Keratinocyte (primary cell): ENCODE measurements at regions not wholly inside any gene's neighbourhood (a gene's known extent, or its start where the extent isn't known, plus 50 kb on each side); places are given as distances from the start of the nearest gene placed in this dataset.

ENCODE experiments used
- DNase-seq: peaks from one replicate; pipeline ENCODE4 v3.0.0-alpha.2; 2011; ENCODE audit warnings: low read depth, missing footprints, low spot score
- FAIRE-seq: peaks from 2 replicates; lab custom pipeline; 2011; peaks lifted over from hg19 to GRCh38; lab: Jason Lieb, UNC
- H2AFZ ChIP-seq: 2 replicates; pipeline ENCODE4 v1.6.0; 2012; ENCODE audit warnings: low read length, control low read depth, inconsistent platforms; ENCODE audit not compliant: control insufficient read depth
- H3K27ac ChIP-seq: 2 replicates; pipeline ENCODE4 v1.5.1; 2011; ENCODE audit warnings: low read length; ENCODE audit not compliant: control insufficient read depth, insufficient read depth
- H3K27me3 ChIP-seq: 3 replicates; pipeline ENCODE4 v1.6.0; 2011; ENCODE audit warnings: low read length; ENCODE audit not compliant: control insufficient read depth, insufficient read depth; ENCODE audit errors: extremely low read depth
- H3K36me3 ChIP-seq, 2 experiments: 2 replicates in 1 of 2; 3 replicates in 1 of 2; pipeline ENCODE4 v1.5.1; 2011; ENCODE audit warnings: low read length in 2 of 2, mild to moderate bottlenecking in 1 of 2; ENCODE audit not compliant: control insufficient read depth in 2 of 2, insufficient read depth in 2 of 2; ENCODE audit errors: extremely low read depth in 1 of 2
- H3K4me1 ChIP-seq: 3 replicates; pipeline ENCODE4 v1.5.1; 2011; ENCODE audit warnings: low read length; ENCODE audit not compliant: control insufficient read depth, insufficient read depth; ENCODE audit errors: extremely low read depth
- H3K4me2 ChIP-seq: 3 replicates; pipeline ENCODE4 v1.6.0; 2011; ENCODE audit warnings: low read depth, low read length; ENCODE audit not compliant: control insufficient read depth, insufficient read depth; ENCODE audit errors: extremely low read depth
- H3K4me3 ChIP-seq, 3 experiments: fragments of 200-600 bp in 1 of 3; sonication (generic) in 1 of 3; 2 replicates in 2 of 3; 3 replicates in 1 of 3; pipeline ENCODE4 v1.5.1; 2011 to 2016; ENCODE audit warnings: low read length in 3 of 3, mild to moderate bottlenecking in 3 of 3, control low read depth in 2 of 3, inconsistent platforms in 1 of 3, low read depth in 1 of 3, mixed read lengths in 1 of 3, mixed run types in 1 of 3, moderate library complexity in 1 of 3; ENCODE audit not compliant: control insufficient read depth in 2 of 3, insufficient read depth in 2 of 3; ENCODE audit errors: extremely low read depth in 1 of 3
- H3K79me2 ChIP-seq: 2 replicates; pipeline ENCODE4 v1.6.0; 2012; ENCODE audit warnings: low read length; ENCODE audit not compliant: control insufficient read depth, insufficient read depth
- H3K9ac ChIP-seq: 3 replicates; pipeline ENCODE4 v1.6.0; 2011; ENCODE audit warnings: low read length; ENCODE audit not compliant: control insufficient read depth, insufficient read depth; ENCODE audit errors: extremely low read depth
- H3K9me1 ChIP-seq: 3 replicates; pipeline ENCODE4 v1.6.0; 2011; ENCODE audit warnings: low read length; ENCODE audit not compliant: control insufficient read depth, insufficient read depth; ENCODE audit errors: extremely low read depth
- H3K9me3 ChIP-seq: 2 replicates; pipeline ENCODE4 v1.5.1; 2012; ENCODE audit warnings: low read depth, low read length; ENCODE audit not compliant: control insufficient read depth
- H4K20me1 ChIP-seq: 3 replicates; pipeline ENCODE4 v1.6.0; 2011; ENCODE audit warnings: low read length; ENCODE audit not compliant: control insufficient read depth, insufficient read depth; ENCODE audit errors: extremely low read depth
- CTCF ChIP-seq, 3 experiments: IDR thresholded peaks in 1 of 3; conservative IDR thresholded peaks in 1 of 3; optimal IDR thresholded peaks in 1 of 3; 2 replicates in 2 of 3; 3 replicates in 1 of 3; pipeline versions ENCODE3 to v1.5.1; 2011; ENCODE audit warnings: low read length in 3 of 3, mild to moderate bottlenecking in 3 of 3, moderate library complexity in 2 of 3, control low read depth in 1 of 3, inconsistent platforms in 1 of 3; ENCODE audit not compliant: insufficient read depth in 2 of 3; ENCODE audit errors: extremely low read depth in 1 of 3
- EZH2 ChIP-seq: IDR thresholded peaks from one replicate; pipeline ENCODE4 v1.6.1; 2012; ENCODE audit warnings: inconsistent platforms, mild to moderate bottlenecking, low read length, moderate library complexity
- dilution Hi-C: fragments of 300-500 bp; cut with MboI; formaldehyde crosslinking; loops from one replicate; pipeline ENCODE4 v1.7.0; 2020; ENCODE audit warnings: low sequenced_read_pairs; ENCODE audit not compliant: extremely low pct_ligation_motif_present

- Histone ChIP-seq H3K4me2 (no peak overlapping the region), H3K9me3 (no peaks in the 10 kb centered on the region), H3K27ac (no peak overlapping the region), H3K4me3 (no peak overlapping the region), H3K9me1 (no peaks in the 10 kb centered on the region), H3K79me2 (peaks cover 94% of the 10 kb centered on the region), H3K27me3 (no peaks in the 10 kb centered on the region), H3K36me3 (peaks cover 4 to 5% of the 10 kb centered on the region in 2 experiments), H2AFZ (no peak overlapping the region), H3K4me1 (peaks cover 18% of the 10 kb centered on the region), H3K9ac (no peak overlapping the region), H4K20me1 (peaks cover 7% of the 10 kb centered on the region)
- DNase-seq (no peak), FAIRE-seq (no peak)
- TF ChIP-seq CTCF (optimal IDR thresholded peaks at IDR 0.05 in 1 of 3, IDR thresholded peaks at IDR 0.05 in 1 of 3, conservative IDR thresholded peaks at IDR 0.05 in 1 of 3; ENCODE audit: extremely low read depth in 1 of 3, insufficient read depth in 2 of 3, low read length in 3 of 3) (no peak), EZH2 (no peak)
- dilution Hi-C loops = no loop called here
Observed at GRCh38 chr3:72440491-72440890, 407.8 kb downstream of the SHQ1 start.

- peaks cover 91% of the 10 kb centered on the region for H3K79me2 ChIP-seq
- no peak overlapping the region for H3K4me2 ChIP-seq
Observed at GRCh38 chr3:72439321-72440183, 408.7 kb downstream of the SHQ1 start.

More at GRCh38 chr3:72439321-72440183, 408.7 kb downstream of the SHQ1 start:
- H2AFZ ChIP-seq = no peak overlapping the region
- no peaks in the 10 kb centered on the region for H3K27me3 ChIP-seq
- no peak overlapping the region for H3K9ac ChIP-seq
- H3K4me1 ChIP-seq = peaks cover 13% of the 10 kb centered on the region
- H3K9me1 ChIP-seq = no peaks in the 10 kb centered on the region
- peaks cover 4 to 5% of the 10 kb centered on the region in 2 experiments for H3K36me3 ChIP-seq
- H3K4me3 ChIP-seq = no peak overlapping the region
- no peaks in the 10 kb centered on the region for H3K9me3 ChIP-seq
- FAIRE-seq (no peak), DNase-seq (no peak)
- TF ChIP-seq CTCF (optimal IDR thresholded peaks at IDR 0.05 in 1 of 3, IDR thresholded peaks at IDR 0.05 in 1 of 3, conservative IDR thresholded peaks at IDR 0.05 in 1 of 3; ENCODE audit: extremely low read depth in 1 of 3, insufficient read depth in 2 of 3, low read length in 3 of 3) = no peak
- no peak for TF ChIP-seq EZH2
- H4K20me1 ChIP-seq = peaks cover 6% of the 10 kb centered on the region
- dilution Hi-C loops = no loop called here
- no peak overlapping the region for H3K27ac ChIP-seq
